ENCODE measurements at regions not wholly inside any gene's neighbourhood (a gene's known extent, or its start where the extent isn't known, plus 50 kb on each side); places are given as distances from the start of the nearest gene placed in this dataset.

GRCh38 chr2:222799262-222799918, 61.4 kb upstream of the ACSL3 start:
- CTCF ChIA-PET = interaction anchor here (2.2 kb wide), 1 partner anchor 9 kb away, joined by 6 read pairs; no protein-coding TSS in a partner anchor
- no peak overlapping the region for H3K27ac ChIP-seq (ENCODE audit: insufficient read depth, low read depth, low read length)
- H4K20me1 ChIP-seq (replicated peaks; ENCODE audit: control insufficient read depth, extremely low read depth, insufficient read depth, low read length) = no peaks in the 10 kb centered on the region
- no peak overlapping the region for H3K4me2 ChIP-seq (ENCODE audit: insufficient read depth, low read length)
- peaks cover 0 to 2% of the 10 kb centered on the region in 2 experiments for H3K27me3 ChIP-seq (ENCODE audit: control insufficient read depth in 2 of 2, insufficient read depth in 2 of 2, low read length in 2 of 2)
- no peaks in the 10 kb centered on the region for H3K9me3 ChIP-seq (replicated peaks; ENCODE audit: control insufficient read depth, insufficient read depth, low read length)
- no peak for FAIRE-seq
- no peak overlapping the region for H3K9ac ChIP-seq (replicated peaks; ENCODE audit: extremely low read depth, insufficient read depth, low read length)
- H3K36me3 ChIP-seq (ENCODE audit: control insufficient read depth in 2 of 2, extremely low read depth in 1 of 2, insufficient read depth in 2 of 2, low read length in 2 of 2) = no peaks in the 10 kb centered on the region
- no peak for TF ChIP-seq GATA2 (IDR thresholded peaks at IDR 0.05; ENCODE audit: insufficient read depth, insufficient read length, low read depth, low read length)
- no peak for TF ChIP-seq POLR2AphosphoS5 (IDR thresholded peaks at IDR 0.05; ENCODE audit: insufficient read depth, low read depth, low read length)
- TF ChIP-seq MYC (IDR thresholded peaks at IDR 0.05; ENCODE audit: low read depth, low read length) = no peak
- no peak for TF ChIP-seq EZH2 (IDR thresholded peaks at IDR 0.05; ENCODE audit: borderline replicate concordance, low read depth, low read length, severe bottlenecking)
- TF ChIP-seq POLR2A (IDR thresholded peaks at IDR 0.05; ENCODE audit: low read depth, low read length) = no peak
- TF ChIP-seq FOS (IDR thresholded peaks at IDR 0.05; ENCODE audit: borderline replicate concordance, insufficient read depth, low read length) = no peak
- no peak for TF ChIP-seq JUN (IDR thresholded peaks at IDR 0.05; ENCODE audit: borderline replicate concordance, insufficient read depth, insufficient read length, low read depth)
- TF ChIP-seq MAX (IDR thresholded peaks at IDR 0.05; ENCODE audit: insufficient read depth, insufficient read length) = no peak
- no peak for TF ChIP-seq CTCF (IDR thresholded peaks at IDR 0.05; ENCODE audit: extremely low read depth in 1 of 2, insufficient read depth in 1 of 2, low read depth in 1 of 2, low read length in 2 of 2)
- no TSS peak for BruUV-seq (replicated peaks)
- dilution Hi-C loops (cut with MboI; ENCODE audit: extremely low pct_ligation_motif_present, low sequenced_read_pairs) (no loop called here), intact Hi-C loops (cut with micrococcal nuclease) (no loop called here)
- no peak overlapping the region for H3K4me3 ChIP-seq (replicated peaks in 1 of 3; ENCODE audit: insufficient read depth in 1 of 3, low read depth in 1 of 3, low read length in 3 of 3)
- no peak overlapping the region for H2AFZ ChIP-seq (ENCODE audit: low read depth, low read length)
- DNase-seq (ENCODE audit: low read depth, low spot score) = no peak
- POLR2A ChIA-PET = no interaction called here
- no peaks in the 10 kb centered on the region for H3K9me1 ChIP-seq (replicated peaks; ENCODE audit: control insufficient read depth, extremely low read depth, insufficient read depth, low read length)
- no peaks in the 10 kb centered on the region for H3K79me2 ChIP-seq (ENCODE audit: control insufficient read depth, insufficient read depth, low read length)
- H3K4me1 ChIP-seq (ENCODE audit: control insufficient read depth, extremely low read depth, insufficient read depth, low read length) = no peaks in the 10 kb centered on the region

Measured in endothelial cell of umbilical vein (primary cell).